ENCODE measurements at regions not wholly inside any gene's neighbourhood (a gene's known extent, or its start where the extent isn't known, plus 50 kb on each side); places are given as distances from the start of the nearest gene placed in this dataset.

DNA sequence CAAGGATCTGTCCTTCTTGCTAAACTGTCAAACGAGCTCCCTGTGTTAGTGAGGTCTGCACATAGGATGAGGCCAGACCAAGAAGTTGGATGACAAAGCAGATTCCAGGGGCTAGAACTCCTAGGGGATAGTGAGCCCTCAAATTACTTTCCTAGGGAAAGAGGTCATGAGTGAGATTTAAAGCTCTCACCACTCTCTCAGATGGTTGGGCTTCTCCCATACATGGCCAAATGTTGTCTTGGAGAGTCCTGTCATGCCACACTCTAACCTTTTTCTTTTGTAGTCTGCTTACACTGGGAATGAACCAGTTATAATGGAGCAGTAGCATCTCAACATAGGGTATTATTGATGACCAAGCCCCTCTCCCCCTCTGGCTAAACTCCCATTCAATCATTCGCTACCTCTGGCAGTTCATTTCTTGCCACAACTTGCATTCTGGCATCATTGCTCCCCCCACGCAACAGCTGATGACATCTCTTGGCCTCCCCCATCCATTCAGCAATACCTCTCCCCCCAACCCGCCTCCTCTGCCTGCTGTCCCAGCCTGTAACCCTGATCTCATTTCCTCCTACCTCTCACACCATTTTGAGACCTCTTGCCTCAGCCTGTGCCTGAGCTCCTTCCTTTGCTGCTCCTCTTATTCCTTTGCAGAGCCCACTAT is 64.7 kb upstream of the CISTR start:
- no peak overlapping the region for H3K27ac ChIP-seq
- peaks cover 4% of the 10 kb centered on the region in 2 experiments for H3K4me1 ChIP-seq (ENCODE audit: control insufficient read depth in 1 of 2, insufficient read depth in 1 of 2, low read depth in 1 of 2, low read length in 1 of 2)
- no peaks in the 10 kb centered on the region for H3K9me3 ChIP-seq
- no peak overlapping the region for H3K4me3 ChIP-seq (ENCODE audit: low read depth in 1 of 2, low read length in 1 of 2)
- no peaks in the 10 kb centered on the region for H3K36me3 ChIP-seq
- peaks cover 93% of the 10 kb centered on the region for H3K27me3 ChIP-seq
- no peak for TF ChIP-seq CTCF (IDR thresholded peaks at IDR 0.05)

- H3K9me3 ChIP-seq: no peaks in the 10 kb centered on the region
- peaks cover 93% of the 10 kb centered on the region for H3K27me3 ChIP-seq
- H3K4me3 ChIP-seq (ENCODE audit: low read depth in 1 of 2, low read length in 1 of 2): no peak overlapping the region
- no peaks in the 10 kb centered on the region for H3K36me3 ChIP-seq
- no peak for TF ChIP-seq CTCF (IDR thresholded peaks at IDR 0.05)
- H3K27ac ChIP-seq: no peak overlapping the region
- H3K4me1 ChIP-seq (ENCODE audit: control insufficient read depth in 1 of 2, insufficient read depth in 1 of 2, low read depth in 1 of 2, low read length in 1 of 2): peaks cover 4% of the 10 kb centered on the region in 2 experiments
These were observed 65.2 kb upstream of the CISTR start for GRCh38 chr12:53817021-53817389.

DNA sequence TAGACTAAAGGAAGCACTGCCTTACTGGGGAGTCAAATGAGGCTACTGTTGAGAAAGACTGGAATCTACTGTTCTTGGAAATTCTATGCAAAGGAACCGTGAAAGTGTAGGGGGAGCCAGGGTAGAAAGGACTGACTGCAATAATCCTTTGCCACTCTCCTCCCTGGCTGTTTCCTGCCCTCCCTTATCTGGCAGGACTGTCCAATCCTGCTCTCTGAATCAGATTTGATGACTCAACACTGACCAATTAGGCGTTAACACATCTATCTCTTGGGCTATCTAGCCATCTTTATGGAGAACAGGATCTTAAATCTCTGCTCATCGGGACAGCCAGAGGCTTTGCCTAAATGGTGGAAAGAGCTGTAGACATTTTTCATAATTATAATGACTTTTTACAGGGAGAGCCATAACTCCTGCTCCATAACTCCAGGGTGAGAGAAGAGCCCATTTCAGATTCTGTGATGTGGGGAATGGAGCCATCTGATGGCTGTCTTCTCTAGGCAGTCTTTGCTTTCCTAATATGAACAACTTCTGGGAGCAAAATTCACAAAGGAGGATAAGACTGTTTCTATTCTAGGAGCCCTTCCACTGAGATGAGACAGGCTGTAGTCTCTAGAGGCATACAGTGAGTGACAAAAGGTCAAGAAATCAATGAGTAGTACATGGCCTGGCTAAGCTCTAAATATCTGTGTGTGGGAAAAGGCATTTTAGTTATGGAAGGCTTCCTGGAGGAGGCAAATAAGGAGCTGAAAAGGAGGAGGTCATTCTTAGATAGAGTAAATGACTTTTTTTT is 68.9 kb upstream of the CISTR start:
- H3K27ac ChIP-seq: no peak overlapping the region
- H3K9me3 ChIP-seq: no peaks in the 10 kb centered on the region
- no peaks in the 10 kb centered on the region for H3K36me3 ChIP-seq
- H3K4me1 ChIP-seq (ENCODE audit: control insufficient read depth in 1 of 2, insufficient read depth in 1 of 2, low read depth in 1 of 2, low read length in 1 of 2): no peaks in the 10 kb centered on the region
- no peak overlapping the region for H3K4me3 ChIP-seq (ENCODE audit: low read depth in 1 of 2, low read length in 1 of 2)
- TF ChIP-seq CTCF (IDR thresholded peaks at IDR 0.05): no peak
- peaks cover 97% of the 10 kb centered on the region for H3K27me3 ChIP-seq

DNA sequence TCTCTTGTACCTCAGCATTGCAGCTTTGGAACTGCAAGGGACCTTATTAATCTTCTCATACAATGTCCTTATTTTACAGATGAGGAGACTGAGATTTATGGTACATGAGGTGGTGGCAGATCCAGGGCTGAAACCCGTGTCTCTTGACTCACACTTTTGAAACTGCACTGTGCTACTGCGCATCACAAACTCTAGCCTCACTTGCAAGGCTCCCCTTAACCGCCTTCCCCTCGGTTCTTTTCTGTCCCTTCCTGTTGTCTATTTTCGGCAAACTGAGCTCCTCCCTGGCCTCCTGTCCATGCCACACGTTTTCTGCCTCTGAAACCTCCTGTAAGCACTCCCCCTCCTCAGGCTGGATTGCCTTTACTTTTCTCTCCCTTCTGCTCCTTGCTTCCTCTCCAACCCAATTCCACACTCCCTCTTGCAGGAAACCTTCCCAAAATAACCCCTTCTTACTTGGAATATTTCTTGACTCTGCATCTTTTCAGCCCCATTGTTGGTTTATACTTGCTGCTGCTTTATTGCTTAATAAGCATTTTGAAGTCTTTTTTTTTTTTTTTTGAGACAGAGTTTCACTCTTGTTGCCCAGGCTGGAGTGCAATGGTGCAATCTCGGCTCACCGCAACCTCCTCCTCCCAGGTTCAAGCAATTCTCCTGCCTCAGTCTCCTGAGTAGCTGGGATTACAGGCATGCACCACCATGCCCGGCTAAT is 72.4 kb upstream of the CISTR start:
- no peak for TF ChIP-seq CTCF (IDR thresholded peaks at IDR 0.05)
- no peak overlapping the region for H3K27ac ChIP-seq
- no peaks in the 10 kb centered on the region for H3K4me1 ChIP-seq (ENCODE audit: control insufficient read depth in 1 of 2, insufficient read depth in 1 of 2, low read depth in 1 of 2, low read length in 1 of 2)
- no peak overlapping the region for H3K4me3 ChIP-seq (ENCODE audit: low read depth in 1 of 2, low read length in 1 of 2)
- H3K36me3 ChIP-seq: no peaks in the 10 kb centered on the region
- peaks cover 96% of the 10 kb centered on the region for H3K27me3 ChIP-seq
- no peaks in the 10 kb centered on the region for H3K9me3 ChIP-seq

GRCh38 chr12:53825246-53826081 is 73.7 kb upstream of the CISTR start:
- no peaks in the 10 kb centered on the region for H3K36me3 ChIP-seq
- no peak overlapping the region for H3K27ac ChIP-seq
- H3K27me3 ChIP-seq: peaks cover 95% of the 10 kb centered on the region
- no peak for TF ChIP-seq CTCF (IDR thresholded peaks at IDR 0.05)
- no peaks in the 10 kb centered on the region for H3K4me1 ChIP-seq (ENCODE audit: control insufficient read depth in 1 of 2, insufficient read depth in 1 of 2, low read depth in 1 of 2, low read length in 1 of 2)
- no peak overlapping the region for H3K4me3 ChIP-seq (ENCODE audit: low read depth in 1 of 2, low read length in 1 of 2)
- H3K9me3 ChIP-seq: no peaks in the 10 kb centered on the region

All from neutrophil (primary cell).